GM12864 (cell line): ENCODE measurements at regions not wholly inside any gene's neighbourhood (a gene's known extent, or its start where the extent isn't known, plus 50 kb on each side); places are given as distances from the start of the nearest gene placed in this dataset.

Experiments
- DNase-seq: peaks from one replicate; pipeline ENCODE4 v3.0.0-alpha.2; 2011; ENCODE audit warnings: low read depth
- H3K4me3 ChIP-seq: 2 replicates; pipeline ENCODE4 v1.5.1; 2011; ENCODE audit warnings: mild to moderate bottlenecking, low read depth, low read length, control low read depth
- TF ChIP-seq, protein P1 (sequence below): IDR thresholded peaks from 2 replicates; pipeline ENCODE4 v1.5.1; 2011; ENCODE audit warnings: low read depth, mild to moderate bottlenecking, moderate library complexity, low read length, control low read depth, inconsistent platforms; ENCODE audit errors: missing control alignments

DNA sequence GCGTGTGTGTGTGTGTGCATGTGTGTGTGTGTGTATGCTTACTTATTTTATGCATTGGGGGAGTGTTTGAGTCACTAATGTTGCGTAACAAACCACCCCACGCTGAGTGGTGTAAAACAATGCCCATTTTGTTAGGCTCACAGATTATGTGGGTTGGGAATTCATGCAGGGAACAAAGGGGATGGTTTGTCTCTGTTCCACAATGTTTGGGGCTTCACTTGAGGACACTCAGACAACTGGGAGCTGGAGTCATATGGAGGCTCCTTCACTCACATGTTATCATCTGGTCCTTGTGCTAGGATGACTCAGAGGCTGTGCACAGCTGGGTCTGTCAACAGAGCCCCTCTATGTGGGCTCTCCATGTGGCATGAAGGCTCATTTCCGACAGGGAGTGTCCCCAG is 51.3 kb upstream of the LARGE1 start:
- TF ChIP-seq, protein P1, sequence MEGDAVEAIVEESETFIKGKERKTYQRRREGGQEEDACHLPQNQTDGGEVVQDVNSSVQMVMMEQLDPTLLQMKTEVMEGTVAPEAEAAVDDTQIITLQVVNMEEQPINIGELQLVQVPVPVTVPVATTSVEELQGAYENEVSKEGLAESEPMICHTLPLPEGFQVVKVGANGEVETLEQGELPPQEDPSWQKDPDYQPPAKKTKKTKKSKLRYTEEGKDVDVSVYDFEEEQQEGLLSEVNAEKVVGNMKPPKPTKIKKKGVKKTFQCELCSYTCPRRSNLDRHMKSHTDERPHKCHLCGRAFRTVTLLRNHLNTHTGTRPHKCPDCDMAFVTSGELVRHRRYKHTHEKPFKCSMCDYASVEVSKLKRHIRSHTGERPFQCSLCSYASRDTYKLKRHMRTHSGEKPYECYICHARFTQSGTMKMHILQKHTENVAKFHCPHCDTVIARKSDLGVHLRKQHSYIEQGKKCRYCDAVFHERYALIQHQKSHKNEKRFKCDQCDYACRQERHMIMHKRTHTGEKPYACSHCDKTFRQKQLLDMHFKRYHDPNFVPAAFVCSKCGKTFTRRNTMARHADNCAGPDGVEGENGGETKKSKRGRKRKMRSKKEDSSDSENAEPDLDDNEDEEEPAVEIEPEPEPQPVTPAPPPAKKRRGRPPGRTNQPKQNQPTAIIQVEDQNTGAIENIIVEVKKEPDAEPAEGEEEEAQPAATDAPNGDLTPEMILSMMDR, result no peak
- no peak for DNase-seq
- no peak overlapping the region for H3K4me3 ChIP-seq

DNA sequence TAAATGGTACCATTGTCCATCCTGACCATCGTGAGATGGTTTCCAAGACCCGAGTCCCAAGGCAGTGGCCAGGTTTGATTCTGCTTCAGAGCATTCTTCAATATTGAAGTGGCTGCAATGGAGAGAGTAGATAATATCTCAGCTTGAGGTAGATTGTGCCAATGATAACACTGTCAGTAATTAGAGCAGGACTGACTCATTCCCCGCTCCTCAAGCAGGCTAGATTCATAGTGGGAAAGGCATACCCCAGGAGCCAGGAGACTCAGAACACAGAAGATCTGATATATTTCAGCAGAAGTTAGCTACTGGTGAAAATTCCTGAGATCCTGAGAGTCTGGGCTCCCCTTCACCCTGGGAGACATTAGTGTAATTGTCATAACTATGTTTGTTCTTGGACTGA is 55.6 kb upstream of the LARGE1 start:
- no peak for DNase-seq
- TF ChIP-seq, protein P1, result no peak
- H3K4me3 ChIP-seq, result no peak overlapping the region

DNA sequence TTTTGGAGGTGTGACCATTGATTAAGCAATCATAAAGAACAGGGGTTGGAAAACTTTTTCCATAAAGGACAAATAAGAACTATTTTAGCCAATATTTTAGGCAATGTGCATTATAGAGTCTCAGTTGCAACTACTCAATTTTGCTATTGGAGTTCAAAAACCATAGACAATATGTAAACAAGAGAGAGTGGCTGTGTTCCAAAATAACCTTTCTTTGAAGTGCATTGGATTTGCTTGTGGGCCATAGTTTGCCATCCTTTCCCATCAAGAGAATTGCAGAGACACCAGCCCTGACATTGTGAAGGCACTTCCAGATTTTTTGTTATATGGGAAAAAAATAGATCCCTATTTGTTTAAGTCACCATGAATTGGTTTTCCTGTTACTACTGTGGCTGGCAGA is 63.3 kb upstream of the LARGE1 start:
- DNase-seq, result no peak
- H3K4me3 ChIP-seq, result no peak overlapping the region
- TF ChIP-seq, protein P1, result no peak

- no peak for DNase-seq
- no peak overlapping the region for H3K4me3 ChIP-seq
- TF ChIP-seq, protein P1, result no peak
Measured at GRCh38 chr22:33984211-33984610, 63.9 kb upstream of the LARGE1 start.

GRCh38 chr22:33984656-33985285 is 64.5 kb upstream of the LARGE1 start:
- no peak for DNase-seq
- no peak overlapping the region for H3K4me3 ChIP-seq
- TF ChIP-seq, protein P1, result no peak

GRCh38 chr22:33985506-33985905 is 65.2 kb upstream of the LARGE1 start:
- no peak for DNase-seq
- no peak overlapping the region for H3K4me3 ChIP-seq
- TF ChIP-seq, protein P1, result no peak

DNA sequence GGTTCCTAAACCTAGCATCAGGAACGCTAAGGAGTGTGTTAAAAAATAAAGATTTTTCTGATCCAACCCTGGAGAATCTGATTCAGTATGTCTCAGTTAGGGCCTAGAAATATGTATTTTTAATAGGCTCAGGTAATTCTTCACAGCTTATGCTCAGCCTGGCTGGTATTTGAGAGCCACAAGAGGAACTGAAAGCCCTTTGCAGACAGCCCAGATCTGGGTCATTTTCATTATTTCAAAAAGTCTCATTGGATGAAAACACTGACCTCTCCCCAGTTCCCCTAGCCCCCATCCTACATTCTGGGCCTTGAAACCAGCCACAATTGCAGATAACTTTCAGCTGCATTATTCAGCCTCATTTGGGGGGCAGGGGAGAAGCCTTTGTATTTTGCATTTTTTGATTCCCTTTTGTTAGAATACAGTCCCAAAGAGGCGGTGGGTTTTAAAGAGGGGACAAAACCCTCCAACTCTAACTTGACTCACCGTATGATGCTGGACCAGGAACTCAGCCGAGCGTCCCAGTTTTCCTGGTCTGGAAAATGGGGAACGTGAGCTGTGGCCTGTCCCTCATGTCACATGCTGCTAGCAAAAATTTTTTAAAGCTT is 66.0 kb upstream of the LARGE1 start:
- peak; percentile 26 for DNase-seq
- H3K4me3 ChIP-seq, result no peak overlapping the region
- TF ChIP-seq, protein P1, result no peak
